ENCODE measurements at regions not wholly inside any gene's neighbourhood (a gene's known extent, or its start where the extent isn't known, plus 50 kb on each side); places are given as distances from the start of the nearest gene placed in this dataset.
A peak's percentile ranks its signal among the peaks of the same experiment; 100 is the strongest.

- 78% methylated on average over 4 of the region's 5 CpGs for WGBS (ENCODE audit: insufficient coverage)
Observed at GRCh38 chr6:14212632-14213031, 95.1 kb downstream of the CD83 start.

GRCh38 chr6:14216946-14217684 is 99.5 kb downstream of the CD83 start:
- Histone ChIP-seq H3K4me3 (ENCODE audit: low read length) (no peak overlapping the region), H3K36me3 (ENCODE audit: control insufficient read depth, insufficient read depth, low read length) (no peaks in the 10 kb centered on the region), H3K27ac (ENCODE audit: low read length) (no peak overlapping the region), H3K9me3 (ENCODE audit: control insufficient read depth, insufficient read depth, low read length) (no peaks in the 10 kb centered on the region), H3K4me1 (ENCODE audit: control insufficient read depth, insufficient read depth, low read length) (peaks cover 2% of the 10 kb centered on the region), H3K27me3 (ENCODE audit: control insufficient read depth, insufficient read depth, low read length) (no peaks in the 10 kb centered on the region)
- TF ChIP-seq, protein P1, sequence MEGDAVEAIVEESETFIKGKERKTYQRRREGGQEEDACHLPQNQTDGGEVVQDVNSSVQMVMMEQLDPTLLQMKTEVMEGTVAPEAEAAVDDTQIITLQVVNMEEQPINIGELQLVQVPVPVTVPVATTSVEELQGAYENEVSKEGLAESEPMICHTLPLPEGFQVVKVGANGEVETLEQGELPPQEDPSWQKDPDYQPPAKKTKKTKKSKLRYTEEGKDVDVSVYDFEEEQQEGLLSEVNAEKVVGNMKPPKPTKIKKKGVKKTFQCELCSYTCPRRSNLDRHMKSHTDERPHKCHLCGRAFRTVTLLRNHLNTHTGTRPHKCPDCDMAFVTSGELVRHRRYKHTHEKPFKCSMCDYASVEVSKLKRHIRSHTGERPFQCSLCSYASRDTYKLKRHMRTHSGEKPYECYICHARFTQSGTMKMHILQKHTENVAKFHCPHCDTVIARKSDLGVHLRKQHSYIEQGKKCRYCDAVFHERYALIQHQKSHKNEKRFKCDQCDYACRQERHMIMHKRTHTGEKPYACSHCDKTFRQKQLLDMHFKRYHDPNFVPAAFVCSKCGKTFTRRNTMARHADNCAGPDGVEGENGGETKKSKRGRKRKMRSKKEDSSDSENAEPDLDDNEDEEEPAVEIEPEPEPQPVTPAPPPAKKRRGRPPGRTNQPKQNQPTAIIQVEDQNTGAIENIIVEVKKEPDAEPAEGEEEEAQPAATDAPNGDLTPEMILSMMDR (IDR thresholded peaks at IDR 0.05) = no peak
- WGBS (ENCODE audit: insufficient coverage) = 90% methylated on average over 13 of the region's 13 CpGs
- Mint-ChIP-seq H3K4me1 (peaks cover 0 to 2% of the 10 kb centered on the region in 2 donors), H3K9me3 (no peaks in the 10 kb centered on the region), H3K36me3 (no peaks in the 10 kb centered on the region), H3K27ac (no peak overlapping the region), H3K4me3 (no peak overlapping the region), H3K27me3 (ENCODE audit: low read depth in 2 of 2) (no peaks in the 10 kb centered on the region)
- intact Hi-C loops (cut with micrococcal nuclease) = loop anchor here (10.0 kb wide), 1 partner anchor 1228 kb away; no protein-coding TSS in a partner anchor
- DNase-seq = no peak
- no peak for ATAC-seq

More at GRCh38 chr6:14212632-14213031, 95.1 kb downstream of the CD83 start:
- peaks cover 22% of the 10 kb centered on the region for H3K4me1 ChIP-seq (ENCODE audit: control insufficient read depth, insufficient read depth, low read length)
- Mint-ChIP-seq H3K36me3 (no peaks in the 10 kb centered on the region), H3K27me3 (ENCODE audit: low read depth in 2 of 2) (no peaks in the 10 kb centered on the region), H3K4me3 (no peak overlapping the region), H3K9me3 (no peaks in the 10 kb centered on the region), H3K4me1 (peaks cover 9 to 18% of the 10 kb centered on the region in 2 donors), H3K27ac (no peak overlapping the region)
- ATAC-seq (no peak), DNase-seq (peak in 1 of 2 donors; percentile 6)
- H3K36me3 ChIP-seq (ENCODE audit: control insufficient read depth, insufficient read depth, low read length) = no peaks in the 10 kb centered on the region
- H3K4me3 ChIP-seq (ENCODE audit: low read length) = no peak overlapping the region
- intact Hi-C loops (cut with micrococcal nuclease) = loop anchor here (5.0 to 10.0 kb wide), 2 partner anchors 1180 to 1232 kb away; no protein-coding TSS in a partner anchor
- no peaks in the 10 kb centered on the region for H3K27me3 ChIP-seq (ENCODE audit: control insufficient read depth, insufficient read depth, low read length)
- H3K9me3 ChIP-seq (ENCODE audit: control insufficient read depth, insufficient read depth, low read length) = no peaks in the 10 kb centered on the region
- TF ChIP-seq, protein P1 (IDR thresholded peaks at IDR 0.05) = no peak
- no peak overlapping the region for H3K27ac ChIP-seq (ENCODE audit: low read length)

- ATAC-seq = no peak
- H3K27me3 Mint-ChIP-seq (ENCODE audit: low read depth in 2 of 2) = peaks cover 0 to 4% of the 10 kb centered on the region in 2 donors
- no peak overlapping the region for H3K27ac ChIP-seq (ENCODE audit: low read length)
- TF ChIP-seq, protein P1 (IDR thresholded peaks at IDR 0.05) = no peak
- H3K27ac Mint-ChIP-seq = no peak overlapping the region
- H3K27me3 ChIP-seq (ENCODE audit: control insufficient read depth, insufficient read depth, low read length) = no peaks in the 10 kb centered on the region
- no peaks in the 10 kb centered on the region for H3K4me1 Mint-ChIP-seq
- no peak overlapping the region for H3K4me3 Mint-ChIP-seq
- H3K36me3 Mint-ChIP-seq = no peaks in the 10 kb centered on the region
- intact Hi-C loops (cut with micrococcal nuclease) = loop anchor here (10.0 kb wide), 1 partner anchor 1227 kb away; no protein-coding TSS in a partner anchor
- 84% methylated on average over 11 of the region's 12 CpGs for whole genome bisulfite sequencing (ENCODE audit: insufficient coverage)
- H3K9me3 ChIP-seq (ENCODE audit: control insufficient read depth, insufficient read depth, low read length) = no peaks in the 10 kb centered on the region
- no peak for DNase-seq
- no peak overlapping the region for H3K4me3 ChIP-seq (ENCODE audit: low read length)
- no peaks in the 10 kb centered on the region for H3K4me1 ChIP-seq (ENCODE audit: control insufficient read depth, insufficient read depth, low read length)
- no peaks in the 10 kb centered on the region for H3K36me3 ChIP-seq (ENCODE audit: control insufficient read depth, insufficient read depth, low read length)
- H3K9me3 Mint-ChIP-seq = no peaks in the 10 kb centered on the region
Observed at GRCh38 chr6:14217728-14218518, 100.4 kb downstream of the CD83 start.
